GM23338 (cell line): ENCODE measurements at regions not wholly inside any gene's neighbourhood (a gene's known extent, or its start where the extent isn't known, plus 50 kb on each side); places are given as distances from the start of the nearest gene placed in this dataset.

Experiments
- ATAC-seq: fragments of 200-7000 bp; cut with Tn5 transposase; 3 replicates; pipeline ENCODE4 v1.9.1; 2020
- DNase-seq: peaks from one replicate; pipeline ENCODE4 v3.0.0-alpha.2; 2015; ENCODE audit warnings: low spot score
- H2AFZ ChIP-seq: fragments of 200-600 bp; sonication (generic); 2 replicates; pipeline ENCODE4 v1.8.0; 2016; ENCODE audit warnings: antibody characterized with exemption, mild to moderate bottlenecking, moderate library complexity
- H3F3A ChIP-seq: fragments of 200-600 bp; sonication (generic); replicated peaks from 2 replicates; pipeline ENCODE4 v1.8.0; 2017; ENCODE audit warnings: antibody characterized with exemption, mixed run types, low read depth
- H3K27ac ChIP-seq: fragments of 200-600 bp; sonication (generic); 2 replicates; pipeline ENCODE4 v1.6.1; 2016; ENCODE audit warnings: low read depth
- H3K27me3 ChIP-seq: fragments of 200-600 bp; sonication (generic); 2 replicates; pipeline ENCODE4 v1.8.0; 2016; ENCODE audit warnings: mild to moderate bottlenecking, mixed run types, moderate library complexity; ENCODE audit not compliant: insufficient read depth
- H3K36me3 ChIP-seq: fragments of 200-600 bp; sonication (generic); 2 replicates; pipeline ENCODE4 v1.8.0; 2016; ENCODE audit warnings: mild to moderate bottlenecking; ENCODE audit not compliant: insufficient read depth
- H3K4me1 ChIP-seq: fragments of 200-600 bp; sonication (generic); 2 replicates; pipeline ENCODE4 v1.8.0; 2016; ENCODE audit warnings: mild to moderate bottlenecking, moderate library complexity; ENCODE audit not compliant: insufficient read depth
- H3K4me2 ChIP-seq: fragments of 200-600 bp; sonication (generic); 2 replicates; pipeline ENCODE4 v1.7.1; 2017; ENCODE audit warnings: mixed run types
- H3K4me3 ChIP-seq: fragments of 200-600 bp; sonication (generic); 2 replicates; pipeline ENCODE4 v1.6.1; 2016; ENCODE audit warnings: mixed run types
- H3K79me2 ChIP-seq: fragments of 200-600 bp; sonication (generic); replicated peaks from 2 replicates; pipeline ENCODE4 v1.8.0; 2017; ENCODE audit warnings: mild to moderate bottlenecking; ENCODE audit not compliant: insufficient read depth
- H3K9me2 ChIP-seq: fragments of 200-600 bp; sonication (generic); 2 replicates; pipeline ENCODE4 v1.8.0; 2017; ENCODE audit not compliant: insufficient read depth
- H4K20me1 ChIP-seq: fragments of 200-600 bp; sonication (generic); replicated peaks from 2 replicates; pipeline ENCODE4 v1.8.0; 2017; ENCODE audit warnings: mild to moderate bottlenecking; ENCODE audit not compliant: insufficient read depth
- H3K27ac Mint-ChIP-seq: 2 replicates; pipeline ENCODE4 v1.8.0; 2020; ENCODE audit warnings: inconsistent platforms, mild to moderate bottlenecking, moderate library complexity, mixed read lengths
- H3K27me3 Mint-ChIP-seq: 3 replicates; pipeline ENCODE4 v1.8.0; 2022; ENCODE audit warnings: low read depth, mild to moderate bottlenecking, moderate library complexity, mixed read lengths, inconsistent platforms; ENCODE audit not compliant: insufficient read depth, poor library complexity
- H3K36me3 Mint-ChIP-seq: 3 replicates; pipeline ENCODE4 v1.8.0; 2021; ENCODE audit warnings: low read depth, mild to moderate bottlenecking, inconsistent platforms, moderate library complexity, mixed read lengths
- H3K4me1 Mint-ChIP-seq: 3 replicates; pipeline ENCODE4 v1.8.0; 2020; ENCODE audit warnings: mild to moderate bottlenecking, inconsistent platforms, mixed read lengths
- H3K4me3 Mint-ChIP-seq: 3 replicates; pipeline ENCODE4 v1.8.0; 2021; ENCODE audit warnings: moderate library complexity, mild to moderate bottlenecking, inconsistent platforms, mixed read lengths
- H3K9me3 Mint-ChIP-seq: 3 replicates; pipeline ENCODE4 v1.8.0; 2020; ENCODE audit warnings: moderate library complexity, mild to moderate bottlenecking, inconsistent platforms, mixed read lengths
- CREB1 ChIP-seq: fragments of 250-450 bp; sonication (Bioruptor Pico); IDR thresholded peaks from 2 replicates; pipeline ENCODE4 v1.5.0; 2020; ENCODE audit warnings: low read depth, mild to moderate bottlenecking, moderate library complexity
- CTCF ChIP-seq, 2 experiments: fragments of 200-600 bp in 1 of 2; sonication (generic) in 1 of 2; conservative IDR thresholded peaks; 2 replicates each; pipeline versions ENCODE4 v1.5.1 to v1.6.1; 2016 to 2017; ENCODE audit warnings: antibody characterized with exemption in 2 of 2, low read depth in 2 of 2, mild to moderate bottlenecking in 2 of 2, moderate library complexity in 1 of 2
- ETS1 ChIP-seq: IDR thresholded peaks from 2 replicates; pipeline ENCODE4 v1.6.1; 2016; ENCODE audit warnings: antibody characterized with exemption
- EZH2 ChIP-seq: fragments of 200-600 bp; sonication (generic); IDR thresholded peaks from one replicate; pipeline ENCODE4 v1.8.0; 2017; ENCODE audit warnings: antibody characterized with exemption, mild to moderate bottlenecking, low read depth; ENCODE audit not compliant: unreplicated experiment
- EZH2phosphoT487 ChIP-seq: fragments of 200-600 bp; sonication (generic); IDR thresholded peaks from one replicate; pipeline ENCODE4 v1.8.1; 2018; ENCODE audit warnings: antibody characterized with exemption; ENCODE audit not compliant: unreplicated experiment
- JUNB ChIP-seq: IDR thresholded peaks from one replicate; pipeline ENCODE4 v1.6.1; 2016; ENCODE audit warnings: antibody characterized with exemption; ENCODE audit not compliant: unreplicated experiment
- NANOG ChIP-seq: IDR thresholded peaks from 2 replicates; pipeline ENCODE4 v1.6.1; 2016; ENCODE audit warnings: antibody characterized with exemption, borderline replicate concordance
- POLR2AphosphoS5 ChIP-seq: IDR thresholded peaks from 2 replicates; pipeline ENCODE4 v1.6.1; 2016; ENCODE audit warnings: antibody characterized with exemption, low read depth
- REST ChIP-seq: IDR thresholded peaks from one replicate; pipeline ENCODE4 v1.6.1; 2018; ENCODE audit warnings: antibody characterized with exemption; ENCODE audit not compliant: unreplicated experiment
- STAT1 ChIP-seq: IDR thresholded peaks from one replicate; pipeline ENCODE4 v1.6.1; 2016; ENCODE audit warnings: antibody characterized with exemption; ENCODE audit not compliant: unreplicated experiment
- ZNF114 ChIP-seq: fragments of 250-450 bp; sonication (Bioruptor Pico); IDR thresholded peaks from 2 replicates; pipeline ENCODE4 v1.5.0; 2020; ENCODE audit warnings: mild to moderate bottlenecking, moderate library complexity
- ZNF331 ChIP-seq: fragments of 250-450 bp; sonication (Bioruptor Pico); IDR thresholded peaks from 2 replicates; pipeline ENCODE4 v1.5.0; 2020; ENCODE audit warnings: low read depth, mild to moderate bottlenecking, moderate library complexity
- ZNF462 ChIP-seq: fragments of 250-450 bp; sonication (Bioruptor Pico); IDR thresholded peaks from 2 replicates; pipeline ENCODE4 v1.5.0; 2020; ENCODE audit warnings: mild to moderate bottlenecking, moderate library complexity

DNA sequence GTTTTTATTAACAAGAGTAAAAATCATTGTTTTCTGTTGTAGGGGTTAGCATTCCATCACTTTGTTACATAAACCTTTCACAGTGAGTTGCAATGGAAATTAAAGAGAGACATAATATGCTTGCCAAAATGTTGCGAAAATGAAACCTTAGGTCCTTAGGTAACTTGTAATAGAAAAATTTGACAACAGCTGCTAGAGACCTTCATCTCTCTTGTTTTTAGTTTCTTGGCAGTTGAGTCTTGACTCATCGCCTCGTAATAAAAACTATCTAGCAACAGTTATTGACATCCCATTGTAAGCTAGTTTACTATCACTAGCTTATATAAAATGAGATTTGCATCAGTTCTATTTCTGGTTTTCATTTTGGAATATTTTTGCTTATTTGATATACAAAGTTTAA is 179.0 kb upstream of the MMS22L start:
- no peak overlapping the region for H2AFZ ChIP-seq
- H3K4me1 Mint-ChIP-seq, result peaks cover 33% of the 10 kb centered on the region
- peaks cover 2% of the 10 kb centered on the region for H3K27me3 Mint-ChIP-seq
- H3K9me2 ChIP-seq, result no peaks in the 10 kb centered on the region
- no peak overlapping the region for H3K27ac ChIP-seq
- ATAC-seq (no peak), DNase-seq (no peak)
- H3K4me3 ChIP-seq, result no peak overlapping the region
- no peaks in the 10 kb centered on the region for H3K36me3 ChIP-seq
- TF ChIP-seq ZNF114 (no peak), EZH2 (no peak), ETS1 (no peak), CREB1 (CRISPR knock-in tag) (no peak), STAT1 (no peak), EZH2phosphoT487 (no peak), POLR2AphosphoS5 (no peak), JUNB (no peak), REST (no peak), NANOG (no peak), CTCF (conservative IDR thresholded peaks at IDR 0.05; ENCODE audit: low read depth in 2 of 2) (no peak), ZNF462 (CRISPR knock-in tag) (no peak), ZNF331 (CRISPR knock-in tag) (no peak)
- H4K20me1 ChIP-seq, result no peaks in the 10 kb centered on the region
- H3K27me3 ChIP-seq, result no peaks in the 10 kb centered on the region
- H3K4me3 Mint-ChIP-seq, result no peak overlapping the region
- peaks cover 9% of the 10 kb centered on the region for H3K4me1 ChIP-seq
- no peaks in the 10 kb centered on the region for H3K79me2 ChIP-seq
- no peaks in the 10 kb centered on the region for H3K36me3 Mint-ChIP-seq
- no peak overlapping the region for H3K4me2 ChIP-seq
- H3F3A ChIP-seq, result no peaks in the 10 kb centered on the region
- H3K27ac Mint-ChIP-seq, result no peak overlapping the region
- H3K9me3 Mint-ChIP-seq, result no peaks in the 10 kb centered on the region
